ENCODE measurements at regions not wholly inside any gene's neighbourhood (a gene's known extent, or its start where the extent isn't known, plus 50 kb on each side); places are given as distances from the start of the nearest gene placed in this dataset.

GRCh38 chr4:159038536-159038935 lies 64.3 kb upstream of the RAPGEF2 start:
- TF ChIP-seq CTCF (IDR thresholded peaks at IDR 0.05) (no peak), POLR2A (IDR thresholded peaks at IDR 0.05) (no peak)

Data from prostate gland (tissue), 2 donors.